Heart right ventricle (tissue), 16 donors: ENCODE measurements at regions not wholly inside any gene's neighbourhood (a gene's known extent, or its start where the extent isn't known, plus 50 kb on each side); places are given as distances from the start of the nearest gene placed in this dataset.
A peak's percentile ranks its signal among the peaks of the same experiment; 100 is the strongest.

Experiments used
- ATAC-seq, 8 donors: fragments of 200-7000 bp; cut with Tn5 transposase; one replicate each; pipeline ENCODE4 v1.9.1; 2020; ENCODE audit warnings: mild to moderate bottlenecking in 8 of 8, moderate library complexity in 8 of 8, moderate number of reproducible peaks in 1 of 8
- DNase-seq, 2 donors: peaks; one replicate each; pipeline ENCODE4 v3.0.0-alpha.2; 2020
- H3K27ac ChIP-seq, 10 donors: fragments of 200-600 bp; sonication (generic) in 2 of 10; one replicate each; pipeline versions ENCODE4 v1.5.0 to v1.8.0; 2020 to 2022; ENCODE audit warnings: mild to moderate bottlenecking in 3 of 10
- H3K27me3 ChIP-seq, 7 donors: fragments of 200-600 bp; one replicate each; pipeline ENCODE4 v1.8.0; 2021 to 2022; ENCODE audit warnings: mild to moderate bottlenecking in 2 of 7
- H3K36me3 ChIP-seq, 9 donors: fragments of 200-600 bp; sonication (generic) in 1 of 9; one replicate each; pipeline versions ENCODE4 v1.5.0 to v1.8.0; 2020 to 2022; ENCODE audit warnings: mild to moderate bottlenecking in 2 of 9
- H3K4me1 ChIP-seq, 9 donors: fragments of 200-600 bp; sonication (generic) in 1 of 9; one replicate each; pipeline versions ENCODE4 v1.5.0 to v1.8.0; 2020 to 2022; ENCODE audit warnings: mild to moderate bottlenecking in 4 of 9
- H3K4me3 ChIP-seq, 10 donors: fragments of 200-600 bp; sonication (generic) in 2 of 10; one replicate each; pipeline versions ENCODE4 v1.5.0 to v1.8.0; 2020 to 2022; ENCODE audit warnings: mild to moderate bottlenecking in 7 of 10, moderate library complexity in 2 of 10
- H3K9me3 ChIP-seq, 11 donors: fragments of 200-600 bp in 10 of 11; sonication (generic) in 2 of 11; one replicate each; pipeline versions ENCODE4 v1.5.0 to v1.8.0; 2013 to 2022; ENCODE audit warnings: mild to moderate bottlenecking in 2 of 11, control low read depth in 1 of 11, moderate library complexity in 1 of 11
- WGBS, 2 donors: extraction: QIAGEN DNeasy Blood & Tissue Kit; methylation state at CpG; one replicate each; pipeline ENCODE4 v1.1.7; 2013; ENCODE audit warnings: inconsistent platforms in 1 of 2; 5-methylcytosine and 5-hydroxymethylcytosine counted together
- intact Hi-C, 10 donors: fragments of 100-400 bp; cut with DNase I; formaldehyde crosslinking; loops; one replicate each; pipeline versions ENCODE4 v1.11.1 to v1.14.2; 2022
- TF ChIP-seq, protein P1 (sequence below), 9 donors: fragments of 200-600 bp; sonication (generic) in 2 of 9; IDR thresholded peaks; one replicate each; pipeline versions ENCODE4 v1.5.0 to v1.8.0; 2021 to 2022; ENCODE audit warnings: antibody characterized with exemption in 9 of 9, mild to moderate bottlenecking in 5 of 9, moderate library complexity in 1 of 9
- donor health status: Arrhythmogenic right ventricular cardiomyopathy.
- donor health status: ischemic (EF 13 %, LVEDD 7.1; RV severe dilation, severe dysfunction).
- donor health status: healthy with polysubstance abuse.
- donor health status: DM: no; HTN: yes; CAD: no.
- donor health status: DM: no; HTN: no; CAD: no.
- donor health status: ischemic (EF 25% LVEDD 6.9; RV normal size, moderate dysfunction).
- donor health status: ischemic (EF 25% LVEDD 5.7; RV mildly dilated, moderate dysfunction).
- donor health status: healthy.
- donor health status: DM: yes; HTN: yes; CAD: no.
- donor health status: Ischemic cardiomyopathy.
- donor health status: ischemic (EF 35%, LVEDD 5.7; RV mildly dilated, moderate dysfunction).
- donor health status: nonischemic (EF 11% LVEDD 7.7; RV severe dilation, severe dysfunction).
- donor health status: DM: yes; HTN: yes; CAD: no.
- donor health status: PGD.
- donor health status: ischemic (EF 29% LVEDD 5.4; RV normal size, mild dysfunction).
- donor health status: nonischemic (EF 23%, LVEDD 6.1; RV moderate dilation, normal function).

DNA sequence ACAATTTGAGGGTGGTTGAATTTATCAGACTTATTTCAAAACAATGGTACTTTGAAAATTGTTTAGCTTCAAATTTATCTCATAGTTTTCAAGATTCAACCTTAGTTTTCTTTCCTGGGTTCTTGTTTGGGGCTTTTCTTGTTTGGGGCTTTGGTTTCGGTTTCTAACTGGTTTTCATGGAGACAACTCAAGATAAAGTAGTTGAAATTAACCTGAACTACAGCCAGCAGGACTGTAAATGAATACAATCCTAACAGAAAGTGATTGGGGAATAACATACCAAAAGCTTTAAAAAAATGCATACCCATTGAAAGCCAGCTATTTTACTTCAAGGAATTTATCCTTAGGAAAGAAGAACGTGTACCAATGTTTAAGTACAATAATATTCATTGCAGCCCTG is 133.5 kb upstream of the SLC14A2 start:
- intact Hi-C loops = no loop called here
- TF ChIP-seq, protein P1, sequence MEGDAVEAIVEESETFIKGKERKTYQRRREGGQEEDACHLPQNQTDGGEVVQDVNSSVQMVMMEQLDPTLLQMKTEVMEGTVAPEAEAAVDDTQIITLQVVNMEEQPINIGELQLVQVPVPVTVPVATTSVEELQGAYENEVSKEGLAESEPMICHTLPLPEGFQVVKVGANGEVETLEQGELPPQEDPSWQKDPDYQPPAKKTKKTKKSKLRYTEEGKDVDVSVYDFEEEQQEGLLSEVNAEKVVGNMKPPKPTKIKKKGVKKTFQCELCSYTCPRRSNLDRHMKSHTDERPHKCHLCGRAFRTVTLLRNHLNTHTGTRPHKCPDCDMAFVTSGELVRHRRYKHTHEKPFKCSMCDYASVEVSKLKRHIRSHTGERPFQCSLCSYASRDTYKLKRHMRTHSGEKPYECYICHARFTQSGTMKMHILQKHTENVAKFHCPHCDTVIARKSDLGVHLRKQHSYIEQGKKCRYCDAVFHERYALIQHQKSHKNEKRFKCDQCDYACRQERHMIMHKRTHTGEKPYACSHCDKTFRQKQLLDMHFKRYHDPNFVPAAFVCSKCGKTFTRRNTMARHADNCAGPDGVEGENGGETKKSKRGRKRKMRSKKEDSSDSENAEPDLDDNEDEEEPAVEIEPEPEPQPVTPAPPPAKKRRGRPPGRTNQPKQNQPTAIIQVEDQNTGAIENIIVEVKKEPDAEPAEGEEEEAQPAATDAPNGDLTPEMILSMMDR (IDR thresholded peaks at IDR 0.05) = no peak
- Histone ChIP-seq H3K27ac (peak overlapping the region in 1 of 10 donors; percentile 29), H3K9me3 (no peaks in the 10 kb centered on the region), H3K4me1 (no peaks in the 10 kb centered on the region), H3K4me3 (peak overlapping the region in 1 of 10 donors; percentile 1), H3K36me3 (no peaks in the 10 kb centered on the region), H3K27me3 (peaks cover 0 to 6% (median 0%) of the 10 kb centered on the region in 7 donors)
- ATAC-seq (no peak), DNase-seq (no peak)
- WGBS, 2 donors = 37 to 40% methylated on average over 2 of the region's 2 CpGs

DNA sequence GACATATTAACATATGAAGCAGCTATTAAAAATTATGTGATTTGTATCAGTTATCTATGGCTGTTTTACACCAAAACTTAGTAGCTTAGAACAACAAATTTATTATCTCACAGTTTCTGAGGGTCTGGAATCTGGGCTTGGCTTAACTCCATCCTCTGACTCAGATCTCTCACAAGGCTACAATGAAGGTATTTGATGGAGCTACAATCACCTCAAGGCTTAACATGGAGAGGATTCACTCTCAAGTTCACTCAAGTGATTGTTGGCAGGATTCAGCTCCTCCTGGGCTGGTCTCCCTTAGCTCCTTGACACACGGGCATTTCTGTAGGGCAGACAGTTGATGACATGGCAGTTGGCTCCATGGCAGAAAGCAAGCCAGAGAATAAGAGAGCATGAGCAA is 133.0 kb upstream of the SLC14A2 start:
- intact Hi-C loops = no loop called here
- ATAC-seq = peak in 2 of 8 donors; percentile 22 to 24
- WGBS, 2 donors = 31 to 49% methylated on average over 1 of the region's 1 CpG

DNA sequence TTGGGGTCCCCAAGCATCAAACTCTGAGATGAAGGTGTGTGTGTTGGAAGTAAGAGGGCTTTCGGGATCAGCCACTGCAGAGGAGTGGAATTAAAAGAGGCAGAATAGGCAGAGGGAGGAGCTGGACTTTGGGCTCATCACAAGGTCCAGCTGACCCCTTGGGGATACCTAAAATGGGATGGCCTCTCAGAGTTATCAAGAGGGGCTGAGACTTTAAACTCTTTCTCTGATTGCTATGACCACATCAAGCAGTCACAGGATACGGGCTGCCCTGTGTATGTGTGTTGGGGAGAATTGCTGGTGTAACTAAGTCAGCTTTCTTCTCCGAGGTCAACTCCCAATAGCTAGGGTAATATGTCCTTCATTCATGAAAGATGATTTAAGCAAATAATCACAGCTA is 127.7 kb upstream of the SLC14A2 start:
- WGBS, 2 donors = 82 to 87% methylated on average over 3 of the region's 3 CpGs

More for the DNA sequence above, 133.0 kb upstream of the SLC14A2 start:
- Histone ChIP-seq H3K27ac (no peak overlapping the region), H3K27me3 (peaks cover 0 to 8% (median 0%) of the 10 kb centered on the region in 7 donors), H3K36me3 (no peaks in the 10 kb centered on the region), H3K4me3 (peak overlapping the region in 1 of 10 donors; percentile 1), H3K4me1 (no peaks in the 10 kb centered on the region), H3K9me3 (no peaks in the 10 kb centered on the region)
- TF ChIP-seq, protein P1 (IDR thresholded peaks at IDR 0.05) = no peak
- no peak for DNase-seq

DNA sequence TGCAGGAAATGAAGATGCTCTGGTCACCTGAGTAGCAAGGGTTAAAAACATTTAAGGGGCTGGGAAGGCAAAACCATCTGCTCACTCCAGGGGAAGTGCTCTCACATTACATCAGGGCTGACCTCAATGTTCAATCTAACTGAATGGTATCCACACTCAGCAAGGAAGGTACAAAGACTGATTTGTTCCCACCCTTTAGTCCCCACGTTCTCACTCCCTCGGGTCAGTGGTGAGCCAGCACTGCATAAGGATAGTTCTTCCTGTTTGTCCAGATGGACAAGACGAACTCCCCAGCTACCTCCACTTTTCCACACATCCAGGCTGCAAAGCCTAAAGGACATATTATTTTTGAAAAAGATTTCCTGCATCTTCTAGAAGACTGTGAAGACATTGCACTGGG is 126.6 kb upstream of the SLC14A2 start:
- no peak overlapping the region for H3K4me3 ChIP-seq
- no peaks in the 10 kb centered on the region for H3K4me1 ChIP-seq
- TF ChIP-seq, protein P1 (IDR thresholded peaks at IDR 0.05) = no peak
- H3K27ac ChIP-seq = no peak overlapping the region
- no peak for DNase-seq
- peaks cover 0 to 6% (median 0%) of the 10 kb centered on the region in 7 donors for H3K27me3 ChIP-seq
- H3K36me3 ChIP-seq = no peaks in the 10 kb centered on the region
- H3K9me3 ChIP-seq = peaks cover 0 to 2% (median 0%) of the 10 kb centered on the region in 11 donors
- WGBS, 2 donors = 26 to 29% methylated on average over 3 of the region's 3 CpGs
- intact Hi-C loops = no loop called here
- peak in 1 of 8 donors; percentile 28 for ATAC-seq

More for the DNA sequence above, 127.7 kb upstream of the SLC14A2 start:
- intact Hi-C loops = no loop called here
- Histone ChIP-seq H3K27ac (no peak overlapping the region), H3K4me3 (no peak overlapping the region), H3K27me3 (peaks cover 0 to 6% (median 0%) of the 10 kb centered on the region in 7 donors), H3K36me3 (no peaks in the 10 kb centered on the region), H3K9me3 (no peaks in the 10 kb centered on the region), H3K4me1 (no peaks in the 10 kb centered on the region)
- no peak for ATAC-seq
- TF ChIP-seq, protein P1 (IDR thresholded peaks at IDR 0.05) = no peak
- DNase-seq = no peak
